Fibroblast of lung (primary cell): ENCODE measurements at regions not wholly inside any gene's neighbourhood (a gene's known extent, or its start where the extent isn't known, plus 50 kb on each side); places are given as distances from the start of the nearest gene placed in this dataset.
"Not testable (repeated sequence)": the region's sequence is repeated elsewhere in the genome, so short reads cannot be mapped to it uniquely, and the experiment has no call there.

Experiments
- DNase-seq, 2 donors: peaks; one replicate each; pipeline versions ENCODE4 v3.0.0 to v3.0.0-alpha.2; 2010; ENCODE audit warnings: low read depth in 2 of 2
- H2AFZ ChIP-seq: 2 replicates; pipeline ENCODE4 v1.5.1; 2012; ENCODE audit warnings: low read length, control low read depth, inconsistent platforms
- H3K27ac ChIP-seq: 2 replicates; pipeline ENCODE4 v1.5.1; 2011; ENCODE audit warnings: low read length, control low read depth; ENCODE audit not compliant: insufficient read depth
- H3K27me3 ChIP-seq: 2 replicates; pipeline ENCODE4 v1.5.1; 2011; ENCODE audit warnings: mild to moderate bottlenecking, low read length; ENCODE audit not compliant: control insufficient read depth, insufficient read depth
- H3K36me3 ChIP-seq: 2 replicates; pipeline ENCODE4 v1.5.1; 2011; ENCODE audit warnings: low read length; ENCODE audit not compliant: control insufficient read depth, insufficient read depth
- H3K4me1 ChIP-seq: 2 replicates; pipeline ENCODE4 v1.5.1; 2011; ENCODE audit warnings: low read length; ENCODE audit not compliant: control insufficient read depth, insufficient read depth; ENCODE audit errors: extremely low read depth
- H3K4me2 ChIP-seq: 2 replicates; pipeline ENCODE4 v1.5.1; 2011; ENCODE audit warnings: low read length, control low read depth; ENCODE audit not compliant: insufficient read depth; ENCODE audit errors: extremely low read depth
- H3K4me3 ChIP-seq, 4 experiments: fragments of 200-600 bp in 1 of 4; sonication (generic) in 1 of 4; replicated peaks in 1 of 4; 2 replicates each; pipeline ENCODE4 v1.5.1; 2011 to 2016; ENCODE audit warnings: low read length in 4 of 4, low read depth in 3 of 4, mild to moderate bottlenecking in 3 of 4, control low read depth in 2 of 4, inconsistent platforms in 1 of 4, mixed read lengths in 1 of 4; ENCODE audit not compliant: insufficient read depth in 1 of 4; ENCODE audit errors: control extremely low read depth in 1 of 4
- H3K79me2 ChIP-seq: 2 replicates; pipeline ENCODE4 v1.5.1; 2012; ENCODE audit warnings: mild to moderate bottlenecking, low read length, inconsistent platforms; ENCODE audit not compliant: control insufficient read depth, insufficient read depth
- H3K9ac ChIP-seq: 2 replicates; pipeline ENCODE4 v1.5.1; 2011; ENCODE audit warnings: mild to moderate bottlenecking, low read length, control low read depth; ENCODE audit not compliant: insufficient read depth
- H3K9me3 ChIP-seq: 2 replicates; pipeline ENCODE4 v1.5.1; 2012; ENCODE audit warnings: low read depth, low read length; ENCODE audit not compliant: control insufficient read depth, insufficient read depth
- H4K20me1 ChIP-seq: 2 replicates; pipeline ENCODE4 v1.5.1; 2011; ENCODE audit warnings: low read length; ENCODE audit not compliant: control insufficient read depth, insufficient read depth; ENCODE audit errors: extremely low read depth

DNA sequence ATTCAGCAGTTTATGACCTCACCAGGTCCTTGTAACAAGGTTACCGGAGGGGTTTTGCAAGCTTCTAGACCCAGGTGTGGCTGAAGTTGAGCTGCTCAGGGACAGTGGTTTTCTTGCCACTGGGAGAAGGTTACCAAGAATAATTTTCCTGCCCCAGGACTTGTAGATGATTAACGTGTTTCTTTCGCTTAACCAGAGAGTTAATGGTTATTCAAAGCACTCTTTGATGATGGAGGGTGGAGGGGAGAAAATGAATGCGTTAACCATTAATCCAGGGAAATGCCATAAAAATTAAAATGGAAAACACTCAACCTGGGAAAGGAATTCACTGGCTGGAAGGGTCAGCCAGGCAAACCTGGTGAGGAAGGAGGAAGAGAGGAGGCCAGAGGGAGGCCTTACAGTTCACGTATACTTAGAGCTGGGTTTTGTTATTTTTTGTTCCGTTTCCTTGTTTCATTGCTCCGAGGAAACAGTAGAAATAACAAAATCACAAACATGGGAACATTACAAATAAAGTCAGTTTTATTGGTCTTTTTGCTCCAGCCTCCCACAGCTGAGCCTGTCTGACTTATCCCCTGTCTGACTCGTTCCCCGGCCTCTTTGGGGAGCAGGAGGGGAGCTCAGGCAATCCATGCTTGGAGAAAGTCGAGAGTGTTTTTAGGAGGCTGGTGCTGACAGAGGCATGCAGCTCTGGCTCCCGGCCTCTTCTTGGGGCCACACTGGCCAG, 207.5 kb upstream of the IRF2BP2 start:
- not testable (repeated sequence) for H4K20me1 ChIP-seq, H3K36me3 ChIP-seq, H3K27ac ChIP-seq, H3K79me2 ChIP-seq, H3K4me1 ChIP-seq, DNase-seq, H3K9me3 ChIP-seq, H3K9ac ChIP-seq, H3K4me2 ChIP-seq, H3K27me3 ChIP-seq, H3K4me3 ChIP-seq, H2AFZ ChIP-seq

DNA sequence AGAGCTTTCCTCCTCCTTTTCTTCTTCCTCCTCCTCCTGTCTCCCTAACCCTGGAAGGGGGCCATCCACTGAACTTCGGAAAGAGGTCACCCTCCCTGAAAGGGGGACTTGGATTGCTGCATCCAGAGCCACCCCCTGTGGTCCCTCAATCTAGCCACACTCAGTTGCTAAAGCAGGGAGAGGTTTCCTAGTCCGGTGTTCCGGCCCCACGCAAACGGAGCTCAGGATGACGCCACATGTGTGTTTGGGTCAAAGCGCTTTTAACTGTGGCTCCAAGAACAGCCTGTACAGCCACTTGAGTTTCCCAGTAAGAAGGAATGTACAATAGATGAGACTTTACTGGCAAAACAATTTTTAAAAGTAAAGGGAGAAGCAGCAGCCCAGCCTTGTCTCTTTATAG, 206.9 kb upstream of the IRF2BP2 start:
- not testable (repeated sequence) for H3K27ac ChIP-seq, H4K20me1 ChIP-seq, H3K4me3 ChIP-seq, H3K9me3 ChIP-seq, H3K9ac ChIP-seq, H3K27me3 ChIP-seq, H3K36me3 ChIP-seq, H3K4me2 ChIP-seq, H2AFZ ChIP-seq, H3K79me2 ChIP-seq, H3K4me1 ChIP-seq
- DNase-seq: peak in 1 of 2 donors; percentile 15

DNA sequence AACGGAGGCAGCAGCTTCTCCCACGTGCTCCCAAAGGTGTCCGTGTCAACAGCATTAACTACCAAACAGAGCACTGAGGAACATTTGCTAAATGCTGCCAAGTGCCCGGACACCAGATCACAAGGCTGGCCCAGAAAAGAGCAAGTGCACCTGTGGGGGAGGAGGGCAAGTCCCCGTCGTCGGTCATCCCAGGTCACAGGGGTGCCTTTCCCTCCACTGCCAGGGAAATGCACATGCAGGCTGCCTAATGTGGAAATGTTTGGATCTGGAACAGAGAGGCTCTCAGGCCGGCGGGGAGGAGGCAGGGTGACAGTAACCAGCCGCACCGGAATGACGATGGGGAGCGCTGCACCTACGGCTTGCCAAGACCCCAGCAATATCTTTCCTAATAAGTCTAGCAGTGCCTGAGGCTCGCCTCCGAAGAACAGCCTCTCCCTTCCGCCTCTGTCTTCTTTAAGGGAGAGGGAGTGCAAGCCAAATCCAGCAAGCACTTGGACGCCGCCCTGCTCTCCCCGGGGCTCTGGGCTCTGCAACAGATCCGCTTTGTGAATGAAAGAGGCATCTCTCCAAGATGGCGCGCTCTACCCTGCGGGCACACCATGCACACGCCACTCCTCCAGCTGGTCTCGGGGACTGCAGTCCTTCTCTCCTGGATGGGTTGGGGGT, 206.3 kb upstream of the IRF2BP2 start:
- H3K4me1 ChIP-seq, H3K79me2 ChIP-seq, H3K4me2 ChIP-seq, H3K27ac ChIP-seq, H4K20me1 ChIP-seq, H3K9ac ChIP-seq, H3K4me3 ChIP-seq, H3K27me3 ChIP-seq, H3K9me3 ChIP-seq, H3K36me3 ChIP-seq, H2AFZ ChIP-seq: not testable (repeated sequence)
- peak in 1 of 2 donors; percentile 26 for DNase-seq

DNA sequence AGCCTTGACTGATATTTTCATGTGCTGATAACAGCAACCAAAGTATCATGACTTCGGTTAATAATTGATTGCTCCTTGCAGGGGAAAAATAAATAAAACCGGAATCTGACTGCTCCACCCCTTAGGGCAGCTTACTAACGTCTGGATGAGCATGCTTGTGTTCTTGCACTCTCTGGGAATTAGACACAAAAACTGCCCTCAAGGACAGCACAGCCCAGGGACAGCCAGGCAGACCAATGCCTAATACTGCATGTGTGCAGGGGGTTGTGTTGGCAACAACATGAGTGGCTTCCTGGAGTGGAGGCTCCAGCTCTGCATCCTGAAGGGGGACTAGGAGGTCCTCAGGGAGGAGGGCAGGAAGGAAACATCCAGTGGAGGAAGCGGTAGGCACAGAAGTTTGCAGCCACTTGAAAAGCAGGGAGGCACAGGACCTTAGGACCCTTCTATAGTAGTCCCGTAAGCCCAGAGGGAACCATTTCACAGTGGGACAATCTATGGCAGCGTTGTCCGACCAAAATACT, 205.4 kb upstream of the IRF2BP2 start:
- DNase-seq, H4K20me1 ChIP-seq, H3K4me3 ChIP-seq, H3K36me3 ChIP-seq, H3K4me2 ChIP-seq, H3K4me1 ChIP-seq, H2AFZ ChIP-seq, H3K9me3 ChIP-seq, H3K27ac ChIP-seq, H3K79me2 ChIP-seq, H3K9ac ChIP-seq, H3K27me3 ChIP-seq: not testable (repeated sequence)

DNA sequence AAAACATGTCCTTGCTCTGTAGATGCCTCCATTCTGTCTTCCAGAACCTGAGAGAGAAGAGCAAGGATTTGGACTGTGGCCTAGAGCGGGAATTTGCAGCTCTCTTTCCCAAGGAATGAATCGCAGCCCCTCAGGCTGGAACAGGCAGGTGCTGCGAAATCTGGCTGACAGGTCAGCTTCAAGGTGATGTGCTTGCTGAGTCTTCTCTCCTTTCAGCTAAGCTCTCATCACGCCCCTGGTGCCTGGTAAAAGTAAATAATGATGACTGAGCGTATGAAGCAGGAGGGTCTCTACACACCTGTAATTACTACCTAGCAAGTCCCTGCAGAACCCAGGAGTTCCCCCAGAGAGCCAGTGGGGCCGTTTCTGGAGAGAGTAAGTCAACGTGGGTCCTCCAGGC, 204.3 kb upstream of the IRF2BP2 start:
- not testable (repeated sequence) for H3K4me3 ChIP-seq, H3K27me3 ChIP-seq, H3K9ac ChIP-seq, H3K4me2 ChIP-seq, DNase-seq, H3K9me3 ChIP-seq, H3K36me3 ChIP-seq, H3K79me2 ChIP-seq, H2AFZ ChIP-seq, H4K20me1 ChIP-seq, H3K27ac ChIP-seq, H3K4me1 ChIP-seq

DNA sequence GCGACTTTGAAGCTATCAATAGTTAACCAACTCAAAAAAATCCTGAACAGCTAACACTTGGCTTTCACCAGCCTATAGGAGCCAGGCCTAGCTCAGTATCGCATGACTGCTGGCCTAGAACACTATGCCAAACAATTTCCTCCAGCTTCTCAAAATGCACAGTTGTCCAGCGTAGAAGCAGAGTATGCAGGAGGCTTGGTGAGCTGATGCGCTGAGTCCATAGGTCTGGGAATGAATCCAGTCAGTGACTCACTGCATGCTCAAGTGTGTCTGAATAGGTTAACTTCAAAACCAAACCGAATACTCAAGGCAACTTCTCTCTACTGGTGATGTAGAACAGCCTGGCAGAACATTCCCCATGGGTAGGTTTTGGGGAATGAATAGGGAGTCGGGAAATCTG, 201.8 kb upstream of the IRF2BP2 start:
- not testable (repeated sequence) for H4K20me1 ChIP-seq, H3K79me2 ChIP-seq, H3K4me3 ChIP-seq, H3K36me3 ChIP-seq, H3K27ac ChIP-seq, H3K9me3 ChIP-seq, H3K27me3 ChIP-seq, H3K4me2 ChIP-seq, H3K9ac ChIP-seq, H3K4me1 ChIP-seq, H2AFZ ChIP-seq
- peak; percentile 94 to 95 for DNase-seq

DNA sequence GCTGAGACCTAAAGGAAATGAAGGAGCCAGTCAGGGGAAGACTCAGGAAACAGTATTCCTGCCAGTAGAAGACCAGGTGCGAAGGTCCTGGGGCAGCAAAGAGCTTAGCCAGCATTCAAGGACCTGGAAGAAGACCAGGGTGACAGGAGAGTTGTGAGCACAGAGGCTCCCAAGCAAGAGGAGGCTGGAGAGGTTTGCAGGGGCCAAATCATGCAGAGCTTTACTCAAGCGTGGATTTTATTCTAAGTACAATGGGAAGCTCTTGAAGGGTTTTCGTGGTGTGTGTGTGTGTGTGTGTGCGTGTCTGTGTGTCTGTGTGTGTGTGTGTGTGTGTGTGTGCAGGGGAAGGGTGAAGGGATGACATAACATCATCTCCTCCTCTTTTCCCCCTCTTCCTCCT, 200.7 kb upstream of the IRF2BP2 start:
- not testable (repeated sequence) for H3K9me3 ChIP-seq, H3K4me2 ChIP-seq, DNase-seq, H3K9ac ChIP-seq, H3K4me3 ChIP-seq, H3K4me1 ChIP-seq, H3K27me3 ChIP-seq, H3K27ac ChIP-seq, H3K79me2 ChIP-seq, H4K20me1 ChIP-seq, H2AFZ ChIP-seq, H3K36me3 ChIP-seq
